Gastroesophageal sphincter (tissue), 4 donors: ENCODE measurements at regions not wholly inside any gene's neighbourhood (a gene's known extent, or its start where the extent isn't known, plus 50 kb on each side); places are given as distances from the start of the nearest gene placed in this dataset.

ENCODE experiments used
- ATAC-seq: fragments of 150-250 bp; one replicate; pipeline ENCODE4 v1.9.1; 2016; ENCODE audit warnings: mild to moderate bottlenecking, moderate library complexity
- H3K27ac ChIP-seq, 4 donors: fragments of 200-600 bp; sonication (generic) in 3 of 4; 1 replicate in 3 of 4; 2 replicates in 1 of 4; pipeline ENCODE4 v1.5.1; 2016 to 2019
- H3K27me3 ChIP-seq: fragments of 200-600 bp; sonication (generic); one replicate; pipeline ENCODE4 v1.5.1; 2019
- H3K36me3 ChIP-seq, 2 donors: fragments of 200-600 bp; sonication (generic); one replicate each; pipeline ENCODE4 v1.5.1; 2019; ENCODE audit warnings: control low read depth in 1 of 2
- H3K4me1 ChIP-seq, 3 donors: fragments of 200-600 bp; sonication (generic); 1 replicate in 2 of 3; 2 replicates in 1 of 3; pipeline ENCODE4 v1.5.1; 2016 to 2019; ENCODE audit warnings: control low read depth in 2 of 3
- H3K4me3 ChIP-seq, 2 donors: fragments of 200-600 bp; sonication (generic); one replicate each; pipeline ENCODE4 v1.5.1; 2019; ENCODE audit warnings: mild to moderate bottlenecking in 1 of 2, moderate library complexity in 1 of 2
- H3K9me3 ChIP-seq, 3 donors: fragments of 200-600 bp; sonication (generic); one replicate each; pipeline ENCODE4 v1.5.1; 2017 to 2019; ENCODE audit warnings: control low read depth in 2 of 3
- CTCF ChIP-seq, 4 experiments: fragments of 200-600 bp in 2 of 4; fragments of 450-650 bp in 2 of 4; sonication (generic) in 1 of 4; IDR thresholded peaks; one replicate each; pipeline ENCODE4 v1.5.1; 2017 to 2019; ENCODE audit warnings: antibody characterized with exemption in 4 of 4, mild to moderate bottlenecking in 2 of 4, moderate library complexity in 2 of 4
- EP300 ChIP-seq: sonication (generic); formaldehyde crosslinking; IDR thresholded peaks from one replicate; pipeline ENCODE4 v1.6.1; 2017; ENCODE audit warnings: antibody characterized with exemption, mild to moderate bottlenecking
- POLR2A ChIP-seq, 2 donors: fragments of 450-650 bp; IDR thresholded peaks; one replicate each; pipeline ENCODE4 v1.6.1; 2017; ENCODE audit warnings: antibody characterized with exemption in 2 of 2, mild to moderate bottlenecking in 2 of 2, moderate library complexity in 1 of 2
- POLR2AphosphoS5 ChIP-seq: sonication (generic); formaldehyde crosslinking; IDR thresholded peaks from one replicate; pipeline ENCODE4 v1.6.1; 2017; ENCODE audit warnings: antibody characterized with exemption
- WGBS, 2 donors: methylation state at CpG; one replicate each; pipeline ENCODE4 v1.1.5; 2018; ENCODE audit warnings: low coverage in 1 of 2; 5-methylcytosine and 5-hydroxymethylcytosine counted together

GRCh38 chr10:78997635-78998618, 70.8 kb upstream of the ZMIZ1 start:
- no peak for TF ChIP-seq EP300
- TF ChIP-seq POLR2A (IDR thresholded peaks at IDR 0.05), result no peak
- TF ChIP-seq CTCF (IDR thresholded peaks at IDR 0.05), result no peak
- TF ChIP-seq POLR2AphosphoS5, result no peak
- Histone ChIP-seq H3K9me3 (no peaks in the 10 kb centered on the region), H3K27me3 (no peaks in the 10 kb centered on the region), H3K27ac (no peak overlapping the region), H3K4me1 (peaks cover 0 to 4% (median 0%) of the 10 kb centered on the region in 3 donors), H3K36me3 (no peaks in the 10 kb centered on the region), H3K4me3 (no peak overlapping the region)
- 42 to 59% methylated on average over 2 to 3 of the region's 10 CpGs for WGBS, 2 donors
- ATAC-seq, result no peak

GRCh38 chr10:79001082-79001885, 67.5 kb upstream of the ZMIZ1 start:
- no peak overlapping the region for H3K27ac ChIP-seq
- no peak overlapping the region for H3K4me3 ChIP-seq
- ATAC-seq, result peak; percentile 23
- H3K27me3 ChIP-seq, result no peaks in the 10 kb centered on the region
- peaks cover 0 to 4% (median 0%) of the 10 kb centered on the region in 3 donors for H3K4me1 ChIP-seq
- TF ChIP-seq POLR2A (IDR thresholded peaks at IDR 0.05) (no peak), EP300 (no peak), POLR2AphosphoS5 (no peak), CTCF (IDR thresholded peaks at IDR 0.05) (no peak)
- WGBS, 2 donors, result 50 to 60% methylated on average over 1 of the region's 10 CpGs
- no peaks in the 10 kb centered on the region for H3K9me3 ChIP-seq
- H3K36me3 ChIP-seq, result no peaks in the 10 kb centered on the region

GRCh38 chr10:79002336-79002735, 66.4 kb upstream of the ZMIZ1 start:
- Histone ChIP-seq H3K27me3 (no peaks in the 10 kb centered on the region), H3K27ac (no peak overlapping the region), H3K9me3 (no peaks in the 10 kb centered on the region), H3K4me1 (peaks cover 0 to 4% (median 0%) of the 10 kb centered on the region in 3 donors), H3K4me3 (no peak overlapping the region), H3K36me3 (no peaks in the 10 kb centered on the region)
- no peak for TF ChIP-seq POLR2AphosphoS5
- no peak for ATAC-seq
- 97 to 100% methylated on average over 1 to 3 of the region's 3 CpGs for WGBS, 2 donors

GRCh38 chr10:79003183-79004100, 65.3 kb upstream of the ZMIZ1 start:
- TF ChIP-seq CTCF (IDR thresholded peaks at IDR 0.05) (no peak), EP300 (no peak), POLR2AphosphoS5 (no peak), POLR2A (IDR thresholded peaks at IDR 0.05) (no peak)
- ATAC-seq, result no peak
- H3K27ac ChIP-seq, result no peak overlapping the region
- no peaks in the 10 kb centered on the region for H3K9me3 ChIP-seq
- 85 to 100% methylated on average over 1 to 9 of the region's 19 CpGs for WGBS, 2 donors
- H3K36me3 ChIP-seq, result no peaks in the 10 kb centered on the region
- no peak overlapping the region for H3K4me3 ChIP-seq
- H3K27me3 ChIP-seq, result no peaks in the 10 kb centered on the region
- H3K4me1 ChIP-seq, result no peaks in the 10 kb centered on the region

- Histone ChIP-seq H3K36me3 (no peaks in the 10 kb centered on the region), H3K4me1 (no peaks in the 10 kb centered on the region), H3K27me3 (no peaks in the 10 kb centered on the region), H3K9me3 (no peaks in the 10 kb centered on the region), H3K4me3 (no peak overlapping the region), H3K27ac (no peak overlapping the region)
- ATAC-seq, result no peak
- TF ChIP-seq POLR2A (IDR thresholded peaks at IDR 0.05) (no peak), CTCF (IDR thresholded peaks at IDR 0.05) (no peak), EP300 (no peak), POLR2AphosphoS5 (no peak)
- 67 to 95% methylated on average over 3 to 5 of the region's 5 CpGs for WGBS, 2 donors
Measured at GRCh38 chr10:79004311-79004710, 64.5 kb upstream of the ZMIZ1 start.
